Omental fat pad (tissue), 3 donors: ENCODE measurements at regions not wholly inside any gene's neighbourhood (a gene's known extent, or its start where the extent isn't known, plus 50 kb on each side); places are given as distances from the start of the nearest gene placed in this dataset.

Experiments
- ATAC-seq: fragments of 150-250 bp; one replicate; pipeline ENCODE4 v1.9.1; 2016; ENCODE audit warnings: mild to moderate bottlenecking, moderate library complexity; ENCODE audit not compliant: low FRiP score
- DNase-seq: peaks from one replicate; pipeline ENCODE4 v3.0.0-alpha.2; 2019; ENCODE audit warnings: low spot score
- TF ChIP-seq, protein P1 (sequence below), 3 donors: fragments of 450-650 bp; IDR thresholded peaks; one replicate each; pipeline ENCODE4 v1.5.1; 2016 to 2017; ENCODE audit warnings: antibody characterized with exemption in 3 of 3, mild to moderate bottlenecking in 3 of 3, moderate library complexity in 2 of 3

DNA sequence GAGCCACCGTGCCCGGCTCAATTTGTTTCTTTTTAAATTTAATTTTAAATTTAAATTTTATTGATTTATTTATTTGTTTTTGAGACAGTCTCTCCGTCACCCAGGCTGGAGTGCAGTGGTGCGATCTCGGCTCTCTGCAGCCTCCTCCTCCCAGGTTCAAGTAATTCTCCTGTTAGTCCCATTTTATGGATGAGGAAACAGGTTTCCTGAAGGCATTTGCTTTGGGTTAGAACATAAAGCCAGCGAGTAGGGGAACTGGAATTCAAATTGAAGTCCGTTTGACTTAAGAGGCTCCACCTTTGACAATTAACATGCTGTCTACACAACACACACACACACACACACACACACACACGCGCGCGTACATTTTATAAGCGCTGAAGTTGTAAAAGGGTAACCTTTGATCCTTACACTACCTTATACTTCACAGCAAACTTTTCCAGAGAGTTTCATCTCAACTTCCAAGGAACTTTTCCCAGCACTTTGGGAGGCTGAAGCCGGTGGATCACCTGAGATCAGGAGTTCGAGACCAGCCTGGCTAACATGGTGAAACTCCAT is 232.0 kb downstream of the BCAS1 start:
- ATAC-seq (no peak), DNase-seq (no peak)
- TF ChIP-seq, protein P1, sequence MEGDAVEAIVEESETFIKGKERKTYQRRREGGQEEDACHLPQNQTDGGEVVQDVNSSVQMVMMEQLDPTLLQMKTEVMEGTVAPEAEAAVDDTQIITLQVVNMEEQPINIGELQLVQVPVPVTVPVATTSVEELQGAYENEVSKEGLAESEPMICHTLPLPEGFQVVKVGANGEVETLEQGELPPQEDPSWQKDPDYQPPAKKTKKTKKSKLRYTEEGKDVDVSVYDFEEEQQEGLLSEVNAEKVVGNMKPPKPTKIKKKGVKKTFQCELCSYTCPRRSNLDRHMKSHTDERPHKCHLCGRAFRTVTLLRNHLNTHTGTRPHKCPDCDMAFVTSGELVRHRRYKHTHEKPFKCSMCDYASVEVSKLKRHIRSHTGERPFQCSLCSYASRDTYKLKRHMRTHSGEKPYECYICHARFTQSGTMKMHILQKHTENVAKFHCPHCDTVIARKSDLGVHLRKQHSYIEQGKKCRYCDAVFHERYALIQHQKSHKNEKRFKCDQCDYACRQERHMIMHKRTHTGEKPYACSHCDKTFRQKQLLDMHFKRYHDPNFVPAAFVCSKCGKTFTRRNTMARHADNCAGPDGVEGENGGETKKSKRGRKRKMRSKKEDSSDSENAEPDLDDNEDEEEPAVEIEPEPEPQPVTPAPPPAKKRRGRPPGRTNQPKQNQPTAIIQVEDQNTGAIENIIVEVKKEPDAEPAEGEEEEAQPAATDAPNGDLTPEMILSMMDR (IDR thresholded peaks at IDR 0.05): no peak

DNA sequence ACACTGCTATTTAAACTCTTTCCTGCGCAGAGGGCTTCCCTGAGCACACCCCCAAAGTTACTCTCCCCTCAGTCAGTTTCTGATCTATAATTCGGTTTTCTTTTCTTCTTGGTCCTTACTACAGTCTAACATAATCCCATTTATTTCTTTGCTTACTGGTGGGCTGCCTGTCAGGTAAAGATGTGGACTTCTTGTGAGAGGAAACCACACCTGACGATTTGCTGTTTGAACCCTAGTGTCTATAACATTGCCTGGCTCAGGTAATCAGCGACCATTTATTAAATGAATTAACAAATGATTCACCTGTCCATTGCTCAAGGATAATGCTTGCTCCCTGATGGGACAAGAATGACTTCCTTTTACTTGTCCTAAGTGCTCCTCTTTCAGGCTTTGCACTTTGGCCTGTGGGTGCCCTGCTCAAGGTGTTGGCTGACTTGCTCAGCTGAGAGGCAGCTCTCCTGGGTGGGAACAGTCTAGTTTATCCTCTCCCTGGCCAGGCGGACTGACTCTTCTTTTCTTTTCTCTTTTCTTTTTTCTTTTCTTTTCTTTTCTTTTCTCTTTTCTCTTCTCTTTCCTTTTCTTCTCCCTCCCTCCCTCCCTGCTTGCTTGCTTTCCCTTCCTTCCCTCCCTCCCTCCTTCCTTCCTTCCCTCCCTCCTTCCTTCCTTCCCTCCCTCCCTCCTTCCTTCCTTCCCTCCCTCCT is 233.1 kb downstream of the BCAS1 start:
- ATAC-seq (no peak), DNase-seq (no peak)
- TF ChIP-seq, protein P1 (IDR thresholded peaks at IDR 0.05): no peak

DNA sequence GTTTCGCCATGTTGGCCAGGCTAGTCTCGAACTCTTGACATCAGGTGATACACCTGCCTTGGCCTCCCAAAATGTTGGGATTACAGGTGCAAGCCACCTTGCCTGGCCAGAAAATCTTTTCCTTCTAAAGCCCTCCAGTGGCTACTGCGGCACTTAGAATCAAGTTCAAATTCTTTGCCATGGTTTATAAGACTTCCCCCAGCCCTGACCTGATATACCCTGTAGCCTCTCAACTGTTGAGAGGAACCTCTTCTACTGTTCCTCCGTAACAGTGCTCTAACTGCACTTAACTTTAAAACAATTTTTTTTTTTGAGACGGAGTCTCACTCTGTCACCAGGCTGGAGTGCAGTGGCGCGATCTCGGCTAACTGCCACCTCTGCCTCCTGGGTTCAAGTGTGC is 235.6 kb downstream of the BCAS1 start:
- ATAC-seq: no peak
- TF ChIP-seq, protein P1 (IDR thresholded peaks at IDR 0.05): no peak
- no peak for DNase-seq

DNA sequence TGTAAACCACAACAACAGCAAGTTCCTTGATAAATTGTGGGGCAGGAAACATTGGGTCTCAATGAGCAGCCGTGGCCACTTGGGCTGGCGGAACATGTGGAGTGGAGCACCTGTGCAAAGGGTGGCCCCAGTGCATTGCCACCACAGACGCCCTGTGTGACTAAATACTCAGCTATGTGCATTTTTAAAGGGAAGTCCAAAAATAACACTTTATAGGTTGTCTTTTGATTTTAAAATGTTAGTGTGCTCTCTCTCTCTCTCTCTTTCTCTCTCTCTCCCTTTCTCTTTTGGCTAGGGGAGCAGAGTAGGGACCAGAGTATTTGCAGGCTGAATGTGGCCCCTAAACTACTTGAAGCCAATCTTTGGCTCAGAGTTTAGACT is 236.3 kb downstream of the BCAS1 start:
- DNase-seq: no peak
- ATAC-seq: no peak
- TF ChIP-seq, protein P1 (IDR thresholded peaks at IDR 0.05): no peak

DNA sequence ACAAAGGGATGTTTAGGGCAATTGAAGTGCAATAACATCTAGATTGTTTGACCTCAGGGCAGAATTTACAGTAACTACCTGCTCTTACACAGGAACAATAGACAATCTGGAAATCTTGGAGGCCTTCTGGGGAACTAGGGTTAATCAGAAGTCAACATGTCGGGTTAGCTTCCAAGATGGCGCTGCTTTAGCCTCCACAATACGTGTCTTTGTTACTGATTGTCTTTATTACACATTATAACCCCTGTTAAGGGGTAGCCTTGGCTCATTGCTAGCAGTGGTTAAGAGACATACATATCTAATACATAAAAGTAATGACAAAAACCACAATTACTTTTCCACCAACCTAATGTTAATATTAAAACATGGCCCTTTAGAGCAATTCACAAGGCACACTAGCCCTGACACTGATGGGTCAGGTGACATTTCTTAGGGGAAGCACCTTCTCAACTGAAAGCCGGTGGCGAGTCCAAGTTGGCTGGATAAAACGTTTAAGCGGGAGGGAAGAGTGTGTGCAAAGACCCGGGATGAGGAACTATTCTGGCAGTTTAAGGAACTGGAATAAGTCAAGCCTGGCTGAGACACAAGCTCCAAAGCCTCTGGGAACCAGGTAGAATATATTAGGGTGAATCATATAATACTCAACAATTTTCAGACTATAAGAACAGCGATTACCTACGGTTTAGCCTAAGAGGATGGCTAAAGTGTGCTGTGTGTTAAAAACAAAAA is 236.9 kb downstream of the BCAS1 start:
- DNase-seq (no peak), ATAC-seq (no peak)
- TF ChIP-seq, protein P1 (IDR thresholded peaks at IDR 0.05): no peak

DNA sequence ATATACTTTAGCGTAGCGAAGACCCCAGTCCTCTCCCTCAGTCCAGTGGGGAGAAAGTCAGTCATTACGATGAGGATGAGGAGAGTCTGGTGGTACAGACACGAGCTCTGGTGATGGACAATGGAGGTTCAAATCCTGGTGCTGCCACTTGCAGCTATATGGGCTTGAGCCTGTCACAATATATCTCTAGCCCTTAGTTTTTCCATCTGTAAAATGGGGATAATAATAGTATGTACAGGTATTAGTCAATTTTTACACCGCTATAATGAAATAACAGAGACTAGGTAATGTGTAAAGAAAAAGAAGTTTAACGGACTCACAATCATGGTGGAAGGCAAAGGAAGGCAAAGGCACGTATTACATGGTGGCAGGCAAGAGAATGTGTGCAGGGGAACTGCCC is 237.9 kb downstream of the BCAS1 start:
- DNase-seq (no peak), ATAC-seq (no peak)
- TF ChIP-seq, protein P1 (IDR thresholded peaks at IDR 0.05): no peak
